ENCODE measurements at regions not wholly inside any gene's neighbourhood (a gene's known extent, or its start where the extent isn't known, plus 50 kb on each side); places are given as distances from the start of the nearest gene placed in this dataset.

- no peak for TF ChIP-seq CEBPB (IDR thresholded peaks at IDR 0.05)
- no peak for TF ChIP-seq RAD21 (IDR thresholded peaks at IDR 0.05; ENCODE audit: low read depth)
Observed at GRCh38 chr14:30195941-30196340, 268.3 kb upstream of the PRKD1 start.
